ENCODE measurements at regions not wholly inside any gene's neighbourhood (a gene's known extent, or its start where the extent isn't known, plus 50 kb on each side); places are given as distances from the start of the nearest gene placed in this dataset.

- TF ChIP-seq CTCF (IDR thresholded peaks at IDR 0.05; ENCODE audit: insufficient read depth, low read length, poor library complexity, severe bottlenecking) (no peak), EZH2phosphoT487 (conservative IDR thresholded peaks at IDR 0.05; ENCODE audit: low read length) (no peak)
Observed at GRCh38 chr2:59961746-59962145, 591.7 kb downstream of the BCL11A start.
